Stimulated activated CD8-positive, alpha-beta memory T cell treated with anti-CD3 and anti-CD28 coated beads, Interleukin-12 subunit alpha, Interleukin-12 subunit beta, amount 100 ng/mL, for 24 hours (primary cell): ENCODE measurements at regions not wholly inside any gene's neighbourhood (a gene's known extent, or its start where the extent isn't known, plus 50 kb on each side); places are given as distances from the start of the nearest gene placed in this dataset.
"Not testable (repeated sequence)": the region's sequence is repeated elsewhere in the genome, so short reads cannot be mapped to it uniquely, and the experiment has no call there.

Experiments
- DNase-seq: peaks from one replicate; pipeline ENCODE4 v3.0.0-alpha.2; 2020; ENCODE audit errors: extremely low read depth

DNA sequence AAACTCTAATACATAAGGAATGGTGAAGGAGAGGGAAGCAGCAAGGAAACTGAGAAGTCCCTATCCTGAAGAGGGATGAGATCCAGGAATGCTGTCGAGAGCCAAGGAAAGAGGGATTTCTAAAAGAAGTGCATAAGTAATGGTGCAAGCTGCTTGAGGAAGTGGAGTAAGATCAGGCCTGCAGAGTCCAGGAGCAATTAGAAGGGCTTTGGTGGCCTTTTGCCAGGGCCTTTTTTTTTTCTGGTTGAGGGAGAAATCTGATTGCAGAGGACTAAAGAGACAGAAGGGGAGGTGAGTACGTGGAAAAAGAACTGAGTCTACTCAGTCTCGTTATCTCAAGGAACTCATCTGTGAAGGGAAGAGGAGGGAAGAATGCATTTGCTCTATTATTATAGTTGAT is 396.2 kb downstream of the UTRN start:
- no peak for DNase-seq

DNA sequence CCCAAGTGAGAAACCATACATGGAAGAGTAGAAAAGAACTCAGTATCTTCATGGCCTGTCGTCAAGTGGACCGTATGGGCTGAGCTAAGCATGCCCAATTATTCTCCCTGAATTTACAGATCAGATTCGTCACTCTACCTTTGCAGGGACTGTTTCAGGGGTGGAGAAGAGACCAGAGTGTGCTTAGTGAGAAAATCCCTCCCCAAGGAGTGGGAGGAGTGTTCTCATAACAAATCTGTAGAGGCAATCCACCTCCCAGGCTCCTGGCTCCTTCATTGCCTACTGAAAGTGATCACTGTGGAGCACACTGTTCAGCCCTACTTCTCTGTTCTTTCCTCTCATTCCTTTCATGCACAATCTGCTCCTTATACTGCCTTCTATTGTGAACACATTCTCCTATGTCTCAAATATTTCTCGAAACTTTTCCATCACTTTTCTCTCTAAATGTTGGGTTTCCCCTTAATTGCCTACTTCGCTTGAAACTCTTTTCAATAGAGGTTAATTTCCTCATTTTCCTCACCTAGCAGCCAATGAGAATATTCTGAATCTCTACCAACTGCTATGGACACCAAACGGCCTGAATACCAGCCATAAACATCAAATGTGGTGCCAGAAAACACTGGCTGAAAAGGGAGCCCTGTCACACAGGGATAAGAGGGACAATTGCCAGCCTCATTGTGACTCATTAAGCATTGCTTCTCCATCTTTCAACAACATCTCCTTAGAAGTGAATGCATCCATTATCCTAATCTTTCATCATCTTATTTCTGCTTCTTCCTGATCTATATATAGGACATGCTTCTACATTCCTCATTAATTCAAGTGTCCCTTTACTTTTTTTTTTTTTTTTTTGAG is 398.3 kb downstream of the UTRN start:
- no peak for DNase-seq

- no peak for DNase-seq
Measured at GRCh38 chr6:144688713-144689112, 403.6 kb downstream of the UTRN start.

DNA sequence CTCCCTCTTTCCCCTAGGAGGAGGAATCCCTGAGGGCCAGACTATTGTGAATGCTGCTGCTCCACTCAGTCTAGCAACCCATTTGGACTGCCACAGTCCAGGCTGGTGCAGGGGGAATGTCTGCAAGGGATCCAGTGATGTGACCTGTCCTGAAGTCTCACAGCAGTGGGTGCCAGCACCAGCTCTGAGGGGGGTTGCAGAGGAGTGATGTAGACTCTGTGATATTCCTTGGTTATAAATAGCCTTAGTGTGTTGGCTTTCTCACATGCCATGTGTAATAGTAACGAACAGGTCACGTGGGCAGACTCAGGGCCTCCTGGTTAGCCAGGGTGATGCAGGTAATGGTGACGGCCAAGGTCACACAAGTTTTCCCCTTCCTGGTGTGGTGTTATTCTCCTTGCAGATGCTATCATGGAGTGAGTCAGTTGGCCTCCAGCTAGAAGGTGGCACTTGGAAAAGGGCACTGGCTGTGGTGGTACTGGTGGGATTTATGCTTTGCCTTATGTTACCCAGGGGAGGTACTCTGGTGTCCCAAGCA is 404.4 kb downstream of the UTRN start:
- no peak for DNase-seq

DNA sequence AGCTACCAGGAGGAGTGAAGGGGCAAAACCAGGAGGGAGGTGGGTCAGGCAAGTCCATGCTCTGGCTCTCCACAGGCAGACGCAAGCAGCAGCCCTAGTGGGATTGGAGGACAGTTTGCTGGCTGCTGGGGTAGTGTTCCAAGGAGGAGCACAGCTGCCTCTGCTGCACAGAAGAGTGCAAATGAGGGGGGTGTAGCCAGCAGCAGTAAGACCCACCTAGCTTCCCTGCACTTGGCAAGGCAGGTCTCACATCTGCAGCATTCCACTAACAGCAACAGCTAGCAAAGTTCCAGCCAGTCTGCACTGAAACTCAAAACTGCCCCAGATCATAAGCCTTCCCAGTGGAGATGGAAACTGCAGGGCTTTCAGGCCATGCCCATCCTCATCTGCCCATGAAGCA is 405.0 kb downstream of the UTRN start:
- DNase-seq: no peak

- DNase-seq: no peak
Measured at GRCh38 chr6:144690666-144691065, 405.5 kb downstream of the UTRN start.

DNA sequence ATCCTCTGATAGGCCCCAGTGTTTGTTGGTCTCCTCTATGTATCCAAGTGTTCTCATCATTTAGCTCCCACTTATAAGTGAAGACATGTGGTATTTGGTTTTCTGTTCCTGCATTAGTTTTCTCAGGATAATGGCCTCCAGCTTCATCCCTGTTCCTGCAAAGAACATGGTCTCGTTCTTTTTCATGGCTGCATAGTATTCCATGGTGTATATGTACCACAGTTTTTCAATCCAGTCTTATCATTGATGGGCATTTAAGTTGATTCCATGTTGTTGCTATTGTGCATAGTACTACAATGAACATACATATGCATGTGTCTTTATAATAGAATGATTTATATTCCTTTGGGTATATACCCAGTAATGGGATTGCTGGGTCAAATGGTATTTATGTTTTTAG is 406.9 kb downstream of the UTRN start:
- not testable (repeated sequence) for DNase-seq

DNA sequence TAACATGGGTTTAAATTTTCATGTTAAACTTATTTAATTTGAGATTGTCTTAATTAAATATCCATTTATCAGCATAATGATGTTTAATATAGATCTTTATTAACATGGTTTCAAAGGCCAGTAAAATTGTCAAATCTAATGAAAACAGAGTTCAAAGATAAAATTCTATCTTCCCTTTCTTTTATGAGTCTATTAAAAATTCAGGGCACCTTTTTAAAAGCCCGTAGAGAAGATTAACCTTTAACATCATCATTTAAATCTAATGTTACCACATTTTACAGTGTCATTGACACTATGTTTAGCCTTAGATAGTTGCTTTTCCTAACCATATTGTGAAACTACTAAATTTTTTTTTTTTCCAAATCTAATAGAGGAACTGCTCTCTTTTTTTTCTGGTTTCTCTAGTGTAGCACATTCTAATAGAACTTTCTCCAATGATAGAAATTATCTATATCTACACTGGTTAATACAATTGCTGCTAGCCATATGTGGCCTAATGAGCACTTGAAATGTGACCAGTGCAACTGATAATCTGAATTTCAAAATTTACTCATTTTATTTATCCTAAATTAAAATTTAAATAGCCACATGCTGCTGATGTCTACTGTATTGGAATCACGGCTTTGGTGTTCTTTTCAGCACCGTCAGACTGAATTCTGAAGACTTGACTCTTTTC is 410.9 kb downstream of the UTRN start:
- DNase-seq: no peak

GRCh38 chr6:144696610-144697368 is 411.7 kb downstream of the UTRN start:
- no peak for DNase-seq

DNA sequence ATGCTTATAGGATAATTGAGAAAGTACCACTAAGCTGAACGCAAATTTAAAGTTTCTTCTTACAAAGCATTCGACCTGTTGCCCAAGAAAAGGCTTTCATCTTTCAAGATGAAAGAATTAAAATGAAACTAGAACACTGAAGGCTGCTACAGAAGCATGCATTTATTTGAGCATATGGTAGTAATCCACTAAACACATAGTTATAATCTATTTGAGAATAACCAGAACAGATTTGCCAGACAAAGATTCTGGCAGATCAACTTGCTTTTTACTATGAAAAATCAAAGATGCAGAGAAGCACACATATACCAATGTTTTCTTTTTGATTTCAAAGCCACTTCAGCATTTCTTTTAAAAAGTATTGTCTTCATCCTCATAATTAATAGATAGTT is 412.2 kb downstream of the UTRN start:
- DNase-seq: no peak

- no peak for DNase-seq
Measured at GRCh38 chr6:144697801-144698200, 412.7 kb downstream of the UTRN start.

DNA sequence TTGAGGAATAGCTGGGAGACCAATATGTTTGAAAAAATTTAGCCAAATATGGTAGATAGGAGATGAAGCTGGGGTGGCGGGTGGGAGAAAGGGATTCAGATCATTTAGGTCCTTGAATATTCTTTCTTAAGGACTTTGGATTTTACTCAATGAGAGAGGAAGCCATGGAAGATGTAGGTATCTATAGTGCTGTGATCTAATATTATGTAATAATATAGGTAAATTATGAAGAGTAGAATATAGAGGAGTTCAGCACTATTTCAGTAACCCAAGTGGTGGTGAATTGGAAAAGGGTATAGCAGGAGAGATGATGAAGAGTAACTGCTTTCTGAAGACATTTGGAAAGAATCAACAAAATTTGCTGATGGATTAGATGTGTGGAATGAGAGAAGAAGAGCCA is 417.6 kb downstream of the UTRN start:
- DNase-seq: no peak

- DNase-seq: no peak
Measured at GRCh38 chr6:144710207-144710606, 425.1 kb downstream of the UTRN start.

GRCh38 chr6:144711661-144712060 is 426.5 kb downstream of the UTRN start:
- DNase-seq: no peak

DNA sequence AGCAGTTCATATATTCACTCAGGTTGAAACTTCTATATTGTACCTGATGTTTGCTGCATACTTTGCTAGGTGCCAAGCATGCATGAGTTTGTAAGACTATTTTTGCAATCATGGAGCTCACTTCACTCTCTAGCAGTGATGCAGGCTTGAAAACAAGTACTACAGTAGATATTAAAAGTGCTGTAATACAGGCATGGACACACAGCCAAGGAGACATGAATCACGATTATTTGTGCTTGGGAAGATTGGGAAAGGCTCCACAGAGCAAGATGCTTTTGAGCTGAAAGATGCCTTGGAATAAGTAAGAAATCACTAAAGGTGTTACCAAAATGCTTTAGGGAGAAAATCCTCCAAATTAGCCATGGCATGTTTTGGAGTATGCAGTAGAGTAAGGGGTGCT is 427.4 kb downstream of the UTRN start:
- no peak for DNase-seq

DNA sequence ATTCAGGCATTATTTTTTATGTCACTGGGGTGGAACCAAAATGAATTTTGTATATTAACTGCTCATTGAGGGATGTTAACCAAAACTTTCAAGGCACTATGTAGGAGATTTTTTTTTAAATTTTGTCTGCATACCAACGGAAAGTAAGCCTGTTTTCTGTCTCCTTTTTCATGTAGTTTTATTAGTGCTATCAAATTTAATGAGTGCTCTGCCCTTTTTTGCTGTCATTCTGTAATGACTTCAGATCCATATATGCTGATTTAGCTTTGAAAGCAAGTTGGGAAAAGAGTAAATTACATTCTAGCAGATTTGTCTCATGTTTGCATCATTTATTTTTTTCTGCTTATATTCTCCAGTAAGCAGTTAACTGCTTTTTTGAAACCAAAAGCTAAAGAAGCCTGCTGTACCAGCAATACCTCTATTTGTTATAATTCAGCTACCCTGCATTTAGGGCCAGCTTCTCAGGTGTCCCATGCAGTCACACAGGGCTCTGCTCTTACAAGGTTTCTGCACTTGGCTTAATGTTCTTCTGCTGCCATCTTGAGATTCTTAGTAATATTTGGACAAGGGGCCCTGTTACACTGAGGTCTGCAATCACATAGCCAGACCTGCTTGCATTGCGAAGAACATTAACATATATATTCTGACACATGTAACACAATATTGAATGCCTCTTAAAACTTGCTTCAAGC is 429.0 kb downstream of the UTRN start:
- DNase-seq: no peak

DNA sequence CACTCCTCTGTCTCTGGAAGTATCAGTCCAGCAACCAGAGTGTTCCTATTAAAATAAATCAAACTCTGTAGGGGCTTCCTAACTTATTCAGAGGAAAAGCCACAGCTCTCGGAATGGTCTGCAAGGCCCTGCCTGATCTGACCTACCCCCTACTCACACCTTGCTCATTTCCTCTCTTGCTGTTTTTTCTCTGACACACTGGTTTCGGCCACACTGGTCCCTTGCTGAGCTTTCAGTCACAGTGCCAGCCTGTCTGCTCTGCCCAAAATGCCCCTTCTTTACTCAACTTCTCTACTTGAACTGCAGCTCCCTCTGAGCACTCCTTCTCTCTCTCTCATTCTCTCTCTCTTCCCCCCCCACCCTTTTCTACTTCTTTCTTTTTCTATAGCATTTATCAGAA is 430.2 kb downstream of the UTRN start:
- DNase-seq: no peak

GRCh38 chr6:144718431-144718830 is 433.3 kb downstream of the UTRN start:
- DNase-seq: no peak

DNA sequence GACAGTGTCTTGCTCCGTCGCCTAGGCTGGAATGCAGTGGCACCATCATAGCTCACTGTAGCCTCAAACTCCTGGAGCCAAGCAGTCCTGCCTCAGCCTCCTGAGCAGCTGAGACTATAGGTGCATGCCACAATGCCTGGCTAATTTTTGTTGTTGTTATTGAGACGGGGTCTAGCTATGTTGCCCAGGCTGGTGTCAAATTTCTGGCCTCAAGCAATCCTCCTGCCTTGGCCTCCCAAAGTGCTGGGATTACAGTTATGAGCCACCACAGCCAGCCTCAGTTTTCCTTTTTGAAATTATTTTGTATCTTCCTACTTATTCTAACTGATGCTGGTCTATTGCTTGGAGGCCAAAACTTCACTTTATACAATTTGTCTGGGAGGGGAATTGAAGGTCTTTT is 436.1 kb downstream of the UTRN start:
- DNase-seq: no peak

GRCh38 chr6:144722154-144722737 is 437.1 kb downstream of the UTRN start:
- DNase-seq: no peak

DNA sequence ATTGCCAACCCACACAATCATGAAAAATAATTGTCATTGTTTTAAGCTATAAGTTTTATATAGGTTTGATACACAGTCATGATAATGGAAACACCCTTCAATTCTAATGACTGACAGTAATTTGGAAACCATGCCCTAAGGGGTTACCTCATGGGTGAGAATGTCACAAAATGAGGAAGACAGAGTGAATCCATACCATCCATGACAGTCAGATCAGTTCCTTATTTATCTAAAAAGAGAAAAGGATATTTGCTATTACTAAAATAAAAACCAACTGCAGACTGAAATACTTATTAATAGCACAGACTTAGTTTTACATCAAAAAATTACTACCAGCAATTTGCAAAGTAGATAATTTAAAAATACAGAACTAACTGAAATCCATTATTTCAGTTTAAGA is 437.8 kb downstream of the UTRN start:
- no peak for DNase-seq
